ENCODE measurements at regions not wholly inside any gene's neighbourhood (a gene's known extent, or its start where the extent isn't known, plus 50 kb on each side); places are given as distances from the start of the nearest gene placed in this dataset.

DNA sequence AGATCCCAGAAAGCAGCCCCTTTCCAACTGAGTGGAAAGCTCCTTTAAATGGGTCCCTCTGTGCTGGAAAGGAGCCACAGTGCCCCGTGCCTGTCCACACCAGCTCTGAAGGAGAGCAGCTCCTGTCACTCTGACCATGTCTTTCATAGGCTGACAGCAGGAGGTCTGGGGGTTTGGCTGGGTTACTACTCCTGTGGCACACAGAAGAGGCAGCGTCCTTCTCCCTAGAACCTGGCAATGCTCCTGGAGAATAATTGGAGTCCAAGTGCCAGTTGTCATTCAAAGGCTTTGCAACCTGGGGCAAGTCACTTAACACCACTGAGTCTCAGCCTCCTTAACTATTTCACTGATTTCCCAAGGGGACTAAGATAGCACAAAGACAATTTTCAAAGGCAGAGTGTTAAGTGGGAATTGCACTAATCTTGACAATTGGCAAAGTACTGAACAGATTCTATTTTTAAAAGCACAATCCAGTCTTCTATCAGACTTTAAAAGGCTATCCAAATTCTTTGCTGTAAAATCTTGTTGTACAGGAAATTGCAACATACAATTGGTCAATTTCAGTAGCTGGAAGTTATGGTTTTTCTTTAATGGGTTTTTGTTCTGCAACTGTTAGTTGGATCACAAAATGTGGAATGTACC, 457.2 kb downstream of the KIF16B start:
- DNase-seq = peak in 1 of 2 donors; percentile 28

DNA sequence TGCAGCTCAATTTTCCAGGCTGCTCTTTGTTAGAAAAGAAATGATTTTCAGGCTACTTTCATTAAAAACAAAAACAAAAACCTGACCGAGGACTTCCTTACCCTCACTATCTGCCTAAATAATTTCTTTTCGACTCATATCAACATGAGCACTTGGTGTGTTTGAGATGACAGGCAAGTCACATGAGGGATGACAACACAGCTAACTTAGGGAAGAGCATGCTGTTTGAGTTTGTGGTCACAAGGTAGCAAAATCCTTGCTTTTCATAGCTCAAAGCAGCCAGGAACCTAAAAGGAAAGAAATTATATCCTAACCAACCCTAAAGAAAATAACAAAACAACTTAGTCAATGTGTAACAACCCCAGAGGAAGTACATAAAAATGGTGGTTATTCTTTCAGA, 459.5 kb downstream of the KIF16B start:
- peak; percentile 12 to 36 for DNase-seq

DNA sequence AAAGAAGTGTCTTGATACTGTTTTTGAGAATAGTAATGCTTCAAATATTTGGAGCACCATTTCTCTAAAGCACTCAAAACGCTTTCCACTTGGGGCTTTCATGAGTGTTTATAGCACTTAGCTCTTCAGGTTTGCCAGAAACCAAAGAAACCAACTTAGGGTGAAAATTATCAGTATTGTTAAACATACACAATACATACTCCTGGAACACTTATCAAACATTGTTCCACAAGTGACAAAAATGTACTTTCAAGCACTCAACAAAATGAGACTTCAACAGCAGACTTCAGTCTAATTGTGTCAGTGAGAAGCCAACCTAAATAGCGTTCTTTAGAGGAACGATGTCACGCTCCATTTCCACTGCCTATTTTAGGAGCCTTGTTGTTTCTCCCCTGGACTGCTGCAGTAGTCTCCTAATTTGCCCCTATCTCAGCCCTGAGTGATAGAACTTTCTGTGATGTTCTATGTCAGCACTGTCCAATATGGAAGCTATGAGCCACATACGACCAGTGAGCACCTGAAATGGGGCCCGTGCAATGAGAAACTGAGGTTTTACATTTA, 461.3 kb downstream of the KIF16B start:
- no peak for DNase-seq

DNA sequence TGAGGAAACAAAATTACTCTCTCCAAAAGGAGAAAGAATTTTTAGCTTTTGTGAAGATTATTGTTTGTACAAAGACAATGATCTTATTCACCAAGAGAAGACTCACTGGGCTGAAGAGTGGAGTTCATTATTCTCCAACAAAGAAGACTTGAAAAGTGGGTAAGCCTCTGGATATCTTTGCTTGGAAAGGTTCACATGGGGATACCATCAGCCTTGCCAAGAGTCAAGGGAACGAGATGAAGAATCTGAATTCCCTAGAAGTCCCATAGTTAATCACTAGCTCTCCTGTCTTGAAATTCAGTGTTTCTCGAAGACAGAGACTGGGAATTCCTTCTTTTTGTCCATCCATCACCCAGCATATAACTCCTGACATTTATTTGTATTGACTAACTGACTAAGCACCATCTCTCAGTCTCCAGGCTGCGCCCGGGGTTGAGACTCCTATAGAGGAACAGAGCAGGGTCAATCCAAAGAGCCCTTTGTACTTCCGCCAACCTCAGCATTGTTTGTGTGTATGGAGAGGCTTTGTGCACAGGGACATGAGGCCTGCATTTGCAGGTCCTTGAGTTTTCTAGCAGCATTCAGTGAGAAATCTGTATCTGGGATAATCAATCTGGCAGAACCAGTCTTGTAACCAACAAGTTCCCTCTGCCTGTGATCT, 461.9 kb downstream of the KIF16B start:
- DNase-seq = no peak

GRCh38 chr20:16107172-16107870, 465.9 kb downstream of the KIF16B start:
- no peak for DNase-seq

DNA sequence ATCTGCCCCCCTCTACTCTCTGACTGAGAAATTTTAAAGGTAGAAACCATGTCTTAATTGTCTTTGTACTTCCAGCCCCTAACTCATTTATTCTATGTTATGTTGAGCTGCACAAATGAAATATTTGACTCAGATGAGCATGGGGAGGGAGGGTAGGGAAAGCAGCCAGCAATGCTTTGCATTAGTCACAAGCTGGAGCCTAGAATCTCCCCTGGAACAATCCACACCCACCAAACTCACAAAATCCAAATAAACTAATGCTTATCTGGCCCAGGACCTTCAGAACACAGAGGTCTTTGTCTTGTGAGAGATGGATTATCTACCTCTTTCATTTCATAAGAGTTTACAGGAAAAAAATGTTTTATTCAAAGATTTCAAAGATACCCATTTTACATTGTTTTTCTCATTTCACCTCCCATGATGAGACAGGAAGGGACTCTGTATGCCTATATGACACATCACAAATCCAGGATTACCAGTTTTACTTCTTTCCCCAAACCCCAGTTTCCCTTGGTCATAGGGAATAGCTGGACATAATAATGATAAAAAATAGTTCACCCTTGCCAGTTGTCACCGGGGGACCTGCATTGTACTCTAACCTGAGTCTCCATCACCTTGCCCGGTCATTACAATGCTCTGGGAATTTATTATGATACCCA, 466.9 kb downstream of the KIF16B start:
- no peak for DNase-seq

GRCh38 chr20:16104783-16105182, 468.5 kb downstream of the KIF16B start:
- no peak for DNase-seq
